ENCODE measurements at regions not wholly inside any gene's neighbourhood (a gene's known extent, or its start where the extent isn't known, plus 50 kb on each side); places are given as distances from the start of the nearest gene placed in this dataset.

- TF ChIP-seq SP1 (IDR thresholded peaks at IDR 0.05) = no peak
- TF ChIP-seq BHLHE40 (IDR thresholded peaks at IDR 0.05; ENCODE audit: borderline replicate concordance) = no peak
- no peak for TF ChIP-seq FOXA1 (IDR thresholded peaks at IDR 0.05)
- TF ChIP-seq FOXK2 (IDR thresholded peaks at IDR 0.05) = no peak
- no peak for TF ChIP-seq ZNF384 (IDR thresholded peaks at IDR 0.05)
- no peak for TF ChIP-seq TARDBP (IDR thresholded peaks at IDR 0.05)
Measured at GRCh38 chr15:72939514-72940228, 112.6 kb upstream of the NEO1 start.

All from HEK293T (cell line).